B cell (primary cell): ENCODE measurements at regions not wholly inside any gene's neighbourhood (a gene's known extent, or its start where the extent isn't known, plus 50 kb on each side); places are given as distances from the start of the nearest gene placed in this dataset.

ENCODE experiments used
- ATAC-seq: fragments of 200-7000 bp; cut with Tn5 transposase; one replicate; pipeline ENCODE4 v1.10.0; 2021; ENCODE audit warnings: low read depth, mild to moderate bottlenecking, moderate number of reproducible peaks, moderate library complexity
- CTCF ChIA-PET: fragments of 350-600 bp; sonication (Branson Sonifier 250); formaldehyde crosslinking; loops from one replicate; lab custom pipeline; 2021; ENCODE audit warnings: antibody characterized with exemption, inconsistent platforms; lab: Charles Lee
- POLR2A ChIA-PET: fragments of 350-600 bp; sonication (Branson Sonifier 250); formaldehyde crosslinking; loops from one replicate; lab custom pipeline; 2021; ENCODE audit warnings: antibody characterized with exemption; lab: Charles Lee
- DNase-seq: peaks from one replicate; pipeline ENCODE4 v3.0.0; 2013
- H2AFZ ChIP-seq: 2 replicates; pipeline ENCODE4 v1.6.1; 2012; ENCODE audit warnings: mild to moderate bottlenecking, low read depth, low read length; ENCODE audit not compliant: insufficient read depth, poor library complexity, severe bottlenecking
- H3K27ac ChIP-seq, 2 donors: 1 replicate in 1 of 2; 2 replicates in 1 of 2; pipeline ENCODE4 v1.5.1; 2012 to 2013; ENCODE audit warnings: low read length in 2 of 2, mild to moderate bottlenecking in 2 of 2, moderate library complexity in 1 of 2
- H3K27me3 ChIP-seq, 4 experiments: fragments of 200-600 bp in 1 of 4; sonication (generic) in 1 of 4; replicated peaks in 1 of 4; 1 replicate in 2 of 4; 2 replicates in 2 of 4; pipeline versions ENCODE4 v1.6.1 to v1.7.0; 2013 to 2016; ENCODE audit warnings: low read length in 3 of 4, mild to moderate bottlenecking in 2 of 4, mixed read lengths in 1 of 4, moderate library complexity in 1 of 4; ENCODE audit not compliant: insufficient read depth in 4 of 4, control insufficient read depth in 3 of 4; ENCODE audit errors: control extremely low read depth in 1 of 4
- H3K36me3 ChIP-seq, 2 experiments: replicated peaks in 1 of 2; 1 replicate in 1 of 2; 2 replicates in 1 of 2; pipeline versions ENCODE4 v1.6.1 to v1.7.1; 2013; ENCODE audit warnings: low read length in 1 of 2; ENCODE audit not compliant: insufficient read depth in 2 of 2, control insufficient read depth in 1 of 2; ENCODE audit errors: control extremely low read depth in 1 of 2, extremely low read depth in 1 of 2
- H3K4me1 ChIP-seq, 2 donors: fragments of 200-600 bp in 1 of 2; sonication (generic) in 1 of 2; 1 replicate in 1 of 2; 2 replicates in 1 of 2; pipeline versions ENCODE4 v1.5.1 to v1.6.1; 2013 to 2017; ENCODE audit warnings: low read length in 2 of 2; ENCODE audit not compliant: control insufficient read depth in 2 of 2, insufficient read depth in 2 of 2
- H3K4me2 ChIP-seq: replicated peaks from 2 replicates; pipeline ENCODE3; 2012; ENCODE audit warnings: mild to moderate bottlenecking, low read depth, low read length; ENCODE audit not compliant: poor library complexity, severe bottlenecking
- H3K4me3 ChIP-seq, 5 experiments: fragments of 200-600 bp in 1 of 5; sonication (generic) in 1 of 5; 1 replicate in 3 of 5; 2 replicates in 2 of 5; pipeline versions ENCODE4 v1.5.1 to v1.7.0; 2011 to 2016; ENCODE audit warnings: low read length in 4 of 5, mild to moderate bottlenecking in 4 of 5, low read depth in 2 of 5, control low read depth in 1 of 5, moderate library complexity in 1 of 5; ENCODE audit not compliant: insufficient read depth in 1 of 5; ENCODE audit errors: control extremely low read depth in 1 of 5, extremely low read depth in 1 of 5
- H3K79me2 ChIP-seq: fragments of 200-600 bp; sonication (generic); one replicate; pipeline ENCODE4 v1.6.0; 2016; ENCODE audit warnings: low read length; ENCODE audit not compliant: control insufficient read depth, insufficient read depth
- H3K9ac ChIP-seq: fragments of 200-600 bp; sonication (generic); 2 replicates; pipeline ENCODE4 v1.6.1; 2017; ENCODE audit warnings: mild to moderate bottlenecking, low read length, moderate library complexity
- H3K9me3 ChIP-seq, 3 donors: one replicate each; pipeline versions ENCODE4 v1.6.1 to v1.7.1; 2013; ENCODE audit warnings: low read length in 2 of 3; ENCODE audit not compliant: control insufficient read depth in 2 of 3, insufficient read depth in 1 of 3; ENCODE audit errors: control extremely low read depth in 1 of 3
- H4K20me1 ChIP-seq: 2 replicates; pipeline ENCODE4 v1.6.0; 2012; ENCODE audit warnings: mild to moderate bottlenecking, low read length; ENCODE audit not compliant: insufficient read depth, control insufficient read depth, poor library complexity, severe bottlenecking
- H3K27ac Mint-ChIP-seq: one replicate; pipeline ENCODE4 v1.8.0; 2021; ENCODE audit warnings: mixed read lengths
- H3K27me3 Mint-ChIP-seq: one replicate; pipeline ENCODE4 v1.8.0; 2021; ENCODE audit warnings: mixed read lengths
- H3K4me1 Mint-ChIP-seq: one replicate; pipeline ENCODE4 v1.8.0; 2021; ENCODE audit warnings: mixed read lengths
- H3K4me3 Mint-ChIP-seq: one replicate; pipeline ENCODE4 v1.8.0; 2021; ENCODE audit warnings: mixed read lengths
- H3K9me3 Mint-ChIP-seq: one replicate; pipeline ENCODE4 v1.8.0; 2022; ENCODE audit warnings: mixed read lengths; ENCODE audit not compliant: insufficient read depth
- EZH2 ChIP-seq: IDR thresholded peaks from 2 replicates; pipeline ENCODE4 v1.6.1; 2012; ENCODE audit warnings: borderline replicate concordance, low read depth, mild to moderate bottlenecking, moderate library complexity, low read length; ENCODE audit not compliant: insufficient read depth, poor library complexity, severe bottlenecking
- WGBS: methylation state at CpG from one replicate; pipeline ENCODE4 v1.1.5; 2013; ENCODE audit warnings: missing lambda C conversion rate; ENCODE audit not compliant: insufficient coverage; 5-methylcytosine and 5-hydroxymethylcytosine counted together
- intact Hi-C: fragments of 100-400 bp; cut with micrococcal nuclease; formaldehyde crosslinking; loops from one replicate; pipeline ENCODE4 v1.10.0; 2022
- TF ChIP-seq, protein P1 (sequence below): fragments of 200-600 bp; IDR thresholded peaks from one replicate; pipeline ENCODE4 v1.8.0; 2022; ENCODE audit warnings: antibody characterized with exemption, mild to moderate bottlenecking

DNA sequence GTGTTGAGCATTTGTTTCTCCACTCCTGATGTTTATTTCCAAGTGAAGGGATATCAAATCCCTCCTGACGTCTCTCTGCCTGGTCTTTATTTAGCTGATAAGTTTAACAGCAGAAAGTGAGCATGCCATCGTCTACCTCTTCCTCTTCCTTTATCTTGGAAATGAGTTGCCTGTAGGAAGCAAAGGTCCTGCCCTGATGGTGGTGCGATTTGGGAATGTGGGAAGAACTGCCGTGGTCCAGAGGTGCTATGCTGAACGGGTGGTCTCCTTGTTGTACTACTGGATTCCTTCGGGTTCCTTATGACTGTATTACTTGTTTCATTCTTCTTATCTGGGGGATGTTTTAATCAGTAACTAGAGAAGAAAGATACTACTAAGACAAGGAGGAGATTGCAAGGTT lies 217.5 kb downstream of the PMAIP1 start:
- intact Hi-C loops: no loop called here

DNA sequence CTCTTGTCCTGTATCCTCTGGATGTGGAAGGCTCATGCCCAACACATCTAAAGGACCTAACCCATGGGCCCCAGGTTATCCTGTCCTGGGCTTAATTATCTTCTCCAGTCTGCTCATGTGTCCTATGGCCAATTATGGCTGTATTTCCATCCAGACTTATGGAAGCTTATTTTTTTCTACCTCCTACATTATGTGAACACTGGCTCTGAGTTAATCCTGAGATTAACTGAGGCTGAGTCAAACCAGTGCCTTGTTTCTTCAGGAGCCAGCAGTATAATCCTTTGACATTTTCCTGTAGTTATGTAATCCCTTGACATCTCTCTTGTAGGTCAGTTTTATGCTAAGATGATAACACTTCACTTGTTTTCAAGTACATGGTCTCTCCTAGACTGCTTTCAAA lies 213.6 kb downstream of the PMAIP1 start:
- Histone ChIP-seq H3K9ac (no peak overlapping the region), H3K4me2 (no peak overlapping the region), H3K4me1 (no peaks in the 10 kb centered on the region), H3K27ac (no peak overlapping the region), H2AFZ (no peak overlapping the region), H3K27me3 (no peaks in the 10 kb centered on the region), H4K20me1 (no peaks in the 10 kb centered on the region), H3K36me3 (no peaks in the 10 kb centered on the region), H3K4me3 (no peak overlapping the region), H3K9me3 (no peaks in the 10 kb centered on the region), H3K79me2 (no peaks in the 10 kb centered on the region)
- Mint-ChIP-seq H3K27me3 (no peaks in the 10 kb centered on the region), H3K27ac (no peak overlapping the region), H3K9me3 (no peaks in the 10 kb centered on the region), H3K4me3 (no peak overlapping the region), H3K4me1 (no peaks in the 10 kb centered on the region)
- ATAC-seq: no peak
- intact Hi-C loops: no loop called here
- DNase-seq: no peak
- CTCF ChIA-PET: no interaction called here
- POLR2A ChIA-PET: no interaction called here
- TF ChIP-seq, protein P1, sequence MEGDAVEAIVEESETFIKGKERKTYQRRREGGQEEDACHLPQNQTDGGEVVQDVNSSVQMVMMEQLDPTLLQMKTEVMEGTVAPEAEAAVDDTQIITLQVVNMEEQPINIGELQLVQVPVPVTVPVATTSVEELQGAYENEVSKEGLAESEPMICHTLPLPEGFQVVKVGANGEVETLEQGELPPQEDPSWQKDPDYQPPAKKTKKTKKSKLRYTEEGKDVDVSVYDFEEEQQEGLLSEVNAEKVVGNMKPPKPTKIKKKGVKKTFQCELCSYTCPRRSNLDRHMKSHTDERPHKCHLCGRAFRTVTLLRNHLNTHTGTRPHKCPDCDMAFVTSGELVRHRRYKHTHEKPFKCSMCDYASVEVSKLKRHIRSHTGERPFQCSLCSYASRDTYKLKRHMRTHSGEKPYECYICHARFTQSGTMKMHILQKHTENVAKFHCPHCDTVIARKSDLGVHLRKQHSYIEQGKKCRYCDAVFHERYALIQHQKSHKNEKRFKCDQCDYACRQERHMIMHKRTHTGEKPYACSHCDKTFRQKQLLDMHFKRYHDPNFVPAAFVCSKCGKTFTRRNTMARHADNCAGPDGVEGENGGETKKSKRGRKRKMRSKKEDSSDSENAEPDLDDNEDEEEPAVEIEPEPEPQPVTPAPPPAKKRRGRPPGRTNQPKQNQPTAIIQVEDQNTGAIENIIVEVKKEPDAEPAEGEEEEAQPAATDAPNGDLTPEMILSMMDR: no peak
- no peak for TF ChIP-seq EZH2

More for the DNA sequence above, 217.5 kb downstream of the PMAIP1 start:
- no peak overlapping the region for H3K27ac Mint-ChIP-seq
- H3K4me3 Mint-ChIP-seq: no peak overlapping the region
- no peaks in the 10 kb centered on the region for H3K36me3 ChIP-seq
- H3K27me3 ChIP-seq: no peaks in the 10 kb centered on the region
- no peak overlapping the region for H3K4me2 ChIP-seq
- H4K20me1 ChIP-seq: no peaks in the 10 kb centered on the region
- no peaks in the 10 kb centered on the region for H3K9me3 ChIP-seq
- H3K4me1 Mint-ChIP-seq: no peaks in the 10 kb centered on the region
- no CpG with 5 or more reads among the region's 6 CpGs for WGBS
- no peak overlapping the region for H3K9ac ChIP-seq
- DNase-seq (no peak), ATAC-seq (no peak)
- no peak for TF ChIP-seq EZH2
- TF ChIP-seq, protein P1: no peak
- no peaks in the 10 kb centered on the region for H3K9me3 Mint-ChIP-seq
- POLR2A ChIA-PET: no interaction called here
- H3K4me1 ChIP-seq: no peaks in the 10 kb centered on the region
- H3K27me3 Mint-ChIP-seq: no peaks in the 10 kb centered on the region
- no peaks in the 10 kb centered on the region for H3K79me2 ChIP-seq
- CTCF ChIA-PET: no interaction called here
- no peak overlapping the region for H2AFZ ChIP-seq
- no peak overlapping the region for H3K27ac ChIP-seq
- H3K4me3 ChIP-seq: no peak overlapping the region
